Kidney capillary endothelial cell (primary cell): ENCODE measurements at regions not wholly inside any gene's neighbourhood (a gene's known extent, or its start where the extent isn't known, plus 50 kb on each side); places are given as distances from the start of the nearest gene placed in this dataset.
A peak's percentile ranks its signal among the peaks of the same experiment; 100 is the strongest.
"Not testable (repeated sequence)": the region's sequence is repeated elsewhere in the genome, so short reads cannot be mapped to it uniquely, and the experiment has no call there.

Experiments used
- DNase-seq: peaks from one replicate; pipeline ENCODE4 v3.0.0-alpha.2; 2018; ENCODE audit warnings: low spot score

GRCh38 chr12:34097213-34097612 is 74.9 kb downstream of the ALG10 start:
- no peak for DNase-seq

GRCh38 chr12:34105392-34105933 is 83.2 kb downstream of the ALG10 start:
- DNase-seq, result no peak

GRCh38 chr12:34106172-34106571 is 83.9 kb downstream of the ALG10 start:
- no peak for DNase-seq

GRCh38 chr12:34107016-34107415 is 84.7 kb downstream of the ALG10 start:
- DNase-seq, result no peak

- no peak for DNase-seq
These were observed 85.6 kb downstream of the ALG10 start for GRCh38 chr12:34107781-34108404.

- DNase-seq, result no peak
These were observed 86.1 kb downstream of the ALG10 start for GRCh38 chr12:34108405-34108803.

- DNase-seq, result no peak
These were observed 86.7 kb downstream of the ALG10 start for GRCh38 chr12:34108967-34109366.

- no peak for DNase-seq
These were observed 87.1 kb downstream of the ALG10 start for GRCh38 chr12:34109390-34109789.

- DNase-seq, result not testable (repeated sequence)
These were observed 87.7 kb downstream of the ALG10 start for GRCh38 chr12:34109909-34110531.

- DNase-seq, result no peak
These were observed 97.1 kb downstream of the ALG10 start for GRCh38 chr12:34119366-34119765.

- no peak for DNase-seq
These were observed 99.1 kb downstream of the ALG10 start for GRCh38 chr12:34121360-34121759.

- DNase-seq, result peak; percentile 17
These were observed 100.8 kb downstream of the ALG10 start for GRCh38 chr12:34123092-34123491.

GRCh38 chr12:34124608-34125007 is 102.3 kb downstream of the ALG10 start:
- no peak for DNase-seq

GRCh38 chr12:34126239-34126641 is 103.9 kb downstream of the ALG10 start:
- DNase-seq, result no peak

GRCh38 chr12:34126805-34127204 is 104.5 kb downstream of the ALG10 start:
- no peak for DNase-seq

GRCh38 chr12:34127379-34127778 is 105.1 kb downstream of the ALG10 start:
- DNase-seq, result not testable (repeated sequence)

GRCh38 chr12:34142430-34142829 is 120.1 kb downstream of the ALG10 start:
- no peak for DNase-seq

- DNase-seq, result no peak
These were observed 128.7 kb downstream of the ALG10 start for GRCh38 chr12:34151019-34151418.

- no peak for DNase-seq
These were observed 141.1 kb downstream of the ALG10 start for GRCh38 chr12:34163443-34163842.

GRCh38 chr12:34166427-34167060 is 144.2 kb downstream of the ALG10 start:
- no peak for DNase-seq

GRCh38 chr12:34168507-34168906 is 146.2 kb downstream of the ALG10 start:
- DNase-seq, result not testable (repeated sequence)

GRCh38 chr12:34186492-34186891 is 164.2 kb downstream of the ALG10 start:
- no peak for DNase-seq

GRCh38 chr12:34188974-34189373 is 166.7 kb downstream of the ALG10 start:
- DNase-seq, result no peak
